Panc1 (cell line): ENCODE measurements at regions not wholly inside any gene's neighbourhood (a gene's known extent, or its start where the extent isn't known, plus 50 kb on each side); places are given as distances from the start of the nearest gene placed in this dataset.

ENCODE experiments used
- ATAC-seq: fragments of 200-7000 bp; cut with Tn5 transposase; 2 replicates; pipeline ENCODE4 v1.9.1; 2020; ENCODE audit warnings: mild to moderate bottlenecking, moderate library complexity
- BruUV-seq: library from RNA; stranded (reverse); fragments of 400-500 nt; replicated peaks from 2 replicates; lab custom pipeline; 2021; lab: Mats Ljungman, UMichigan
- CTCF ChIA-PET: fragments of 300-600 bp; sonication (Branson Sonifier 250); formaldehyde crosslinking; loops from one replicate; lab custom pipeline; 2022; ENCODE audit warnings: antibody characterized with exemption; lab: Charles Lee
- POLR2A ChIA-PET: fragments of 300-600 bp; sonication (Branson Sonifier 250); formaldehyde crosslinking; loops from one replicate; lab custom pipeline; 2022; ENCODE audit warnings: antibody characterized with exemption; lab: Charles Lee
- DNase-seq: peaks from one replicate; pipeline ENCODE4 v3.0.0-alpha.2; 2010; ENCODE audit warnings: low read depth, low spot score
- H3K27ac ChIP-seq: 2 replicates; pipeline ENCODE4 v1.5.1; 2011; ENCODE audit warnings: mild to moderate bottlenecking, low read length, inconsistent platforms
- H3K27me3 ChIP-seq: fragments of 200-500 bp; sonication (Bioruptor generic); 2 replicates; pipeline ENCODE4 v1.6.0; 2014; ENCODE audit warnings: low read length, inconsistent platforms; ENCODE audit not compliant: control insufficient read depth, insufficient read depth
- H3K36me3 ChIP-seq: fragments of 200-500 bp; sonication (Bioruptor generic); 2 replicates; pipeline ENCODE4 v1.5.1; 2014; ENCODE audit warnings: inconsistent platforms, mild to moderate bottlenecking, low read length, moderate library complexity; ENCODE audit not compliant: control insufficient read depth, insufficient read depth
- H3K4me1 ChIP-seq: 2 replicates; pipeline ENCODE4 v1.5.1; 2011; ENCODE audit warnings: inconsistent platforms, mild to moderate bottlenecking, low read length, moderate library complexity; ENCODE audit not compliant: control insufficient read depth, insufficient read depth
- H3K4me3 ChIP-seq, 2 experiments: 2 replicates each; pipeline ENCODE4 v1.5.1; 2011 to 2012; ENCODE audit warnings: low read depth in 2 of 2, low read length in 2 of 2, mild to moderate bottlenecking in 2 of 2, inconsistent platforms in 1 of 2, moderate library complexity in 1 of 2
- H3K9me3 ChIP-seq: fragments of 200-500 bp; sonication (Bioruptor generic); 2 replicates; pipeline ENCODE4 v1.5.1; 2014; ENCODE audit warnings: low read depth, mild to moderate bottlenecking, inconsistent platforms, low read length, moderate library complexity; ENCODE audit not compliant: control insufficient read depth, insufficient read depth
- POLR2AphosphoS5 ChIP-seq: IDR thresholded peaks from 2 replicates; pipeline ENCODE4 v1.6.1; 2012; ENCODE audit warnings: mild to moderate bottlenecking, low read depth, low read length, moderate library complexity
- SIN3A ChIP-seq: IDR thresholded peaks from 2 replicates; pipeline ENCODE4 v1.6.1; 2012; ENCODE audit warnings: low read depth, mild to moderate bottlenecking, low read length, moderate library complexity, borderline replicate concordance; ENCODE audit not compliant: insufficient read depth
- TCF7L2 ChIP-seq: IDR thresholded peaks from 2 replicates; pipeline ENCODE4 v1.6.1; 2011; ENCODE audit warnings: mild to moderate bottlenecking, low read depth, low read length, inconsistent platforms
- in situ Hi-C: cut with HindIII; loops from 2 replicates; pipeline ENCODE4 v1.10.0; 2016; ENCODE audit warnings: low sequenced_read_pairs, low pct_unique_long_range_greater_than_20kb
- intact Hi-C: fragments of 100-400 bp; cut with micrococcal nuclease; formaldehyde crosslinking; loops from one replicate; pipeline ENCODE4 v1.10.0; 2022; ENCODE audit not compliant: unreplicated experiment
- TF ChIP-seq, protein P1 (sequence below), 2 experiments: IDR thresholded peaks; 2 replicates each; pipeline ENCODE4 v1.6.1; 2011 to 2012; ENCODE audit warnings: low read depth in 2 of 2, control low read depth in 1 of 2, low read length in 1 of 2, mild to moderate bottlenecking in 1 of 2, moderate library complexity in 1 of 2; ENCODE audit not compliant: insufficient read depth in 1 of 2
- TF ChIP-seq, protein P2 (sequence below): fragments of 450-650 bp; IDR thresholded peaks from 2 replicates; pipeline ENCODE4 v1.5.1; 2017; ENCODE audit warnings: mild to moderate bottlenecking

DNA sequence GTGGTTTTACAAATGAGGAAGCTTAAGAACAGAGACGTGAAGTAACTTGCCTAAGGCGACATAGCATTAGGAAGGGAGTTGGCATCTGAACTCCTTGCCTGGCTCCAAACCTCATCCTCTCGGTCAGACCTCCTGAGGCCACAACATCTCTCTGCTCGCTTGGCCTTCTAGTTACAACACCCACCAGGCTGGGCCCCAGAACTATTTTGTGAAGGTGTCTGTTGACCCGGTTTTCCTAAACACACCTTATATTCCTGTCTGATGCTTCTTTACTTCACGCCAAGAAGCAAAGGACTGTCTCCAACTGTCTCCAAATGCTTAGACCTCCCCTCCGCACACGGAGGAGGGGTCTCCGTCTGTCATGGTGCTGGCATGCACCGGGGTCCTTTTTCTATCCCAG lies 326.6 kb downstream of the THBS2 start:
- no peaks in the 10 kb centered on the region for H3K4me1 ChIP-seq
- no peaks in the 10 kb centered on the region for H3K9me3 ChIP-seq
- ChIA-PET CTCF (no interaction called here), POLR2A (no interaction called here)
- no peak overlapping the region for H3K27ac ChIP-seq
- TF ChIP-seq POLR2AphosphoS5 = no peak
- no peak for TF ChIP-seq TCF7L2
- no peak for TF ChIP-seq SIN3A
- TF ChIP-seq, protein P1, sequence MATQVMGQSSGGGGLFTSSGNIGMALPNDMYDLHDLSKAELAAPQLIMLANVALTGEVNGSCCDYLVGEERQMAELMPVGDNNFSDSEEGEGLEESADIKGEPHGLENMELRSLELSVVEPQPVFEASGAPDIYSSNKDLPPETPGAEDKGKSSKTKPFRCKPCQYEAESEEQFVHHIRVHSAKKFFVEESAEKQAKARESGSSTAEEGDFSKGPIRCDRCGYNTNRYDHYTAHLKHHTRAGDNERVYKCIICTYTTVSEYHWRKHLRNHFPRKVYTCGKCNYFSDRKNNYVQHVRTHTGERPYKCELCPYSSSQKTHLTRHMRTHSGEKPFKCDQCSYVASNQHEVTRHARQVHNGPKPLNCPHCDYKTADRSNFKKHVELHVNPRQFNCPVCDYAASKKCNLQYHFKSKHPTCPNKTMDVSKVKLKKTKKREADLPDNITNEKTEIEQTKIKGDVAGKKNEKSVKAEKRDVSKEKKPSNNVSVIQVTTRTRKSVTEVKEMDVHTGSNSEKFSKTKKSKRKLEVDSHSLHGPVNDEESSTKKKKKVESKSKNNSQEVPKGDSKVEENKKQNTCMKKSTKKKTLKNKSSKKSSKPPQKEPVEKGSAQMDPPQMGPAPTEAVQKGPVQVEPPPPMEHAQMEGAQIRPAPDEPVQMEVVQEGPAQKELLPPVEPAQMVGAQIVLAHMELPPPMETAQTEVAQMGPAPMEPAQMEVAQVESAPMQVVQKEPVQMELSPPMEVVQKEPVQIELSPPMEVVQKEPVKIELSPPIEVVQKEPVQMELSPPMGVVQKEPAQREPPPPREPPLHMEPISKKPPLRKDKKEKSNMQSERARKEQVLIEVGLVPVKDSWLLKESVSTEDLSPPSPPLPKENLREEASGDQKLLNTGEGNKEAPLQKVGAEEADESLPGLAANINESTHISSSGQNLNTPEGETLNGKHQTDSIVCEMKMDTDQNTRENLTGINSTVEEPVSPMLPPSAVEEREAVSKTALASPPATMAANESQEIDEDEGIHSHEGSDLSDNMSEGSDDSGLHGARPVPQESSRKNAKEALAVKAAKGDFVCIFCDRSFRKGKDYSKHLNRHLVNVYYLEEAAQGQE (IDR thresholded peaks at IDR 0.05; ENCODE audit: insufficient read depth in 1 of 2, low read depth in 2 of 2, low read length in 1 of 2) = no peak
- TF ChIP-seq, protein P2, sequence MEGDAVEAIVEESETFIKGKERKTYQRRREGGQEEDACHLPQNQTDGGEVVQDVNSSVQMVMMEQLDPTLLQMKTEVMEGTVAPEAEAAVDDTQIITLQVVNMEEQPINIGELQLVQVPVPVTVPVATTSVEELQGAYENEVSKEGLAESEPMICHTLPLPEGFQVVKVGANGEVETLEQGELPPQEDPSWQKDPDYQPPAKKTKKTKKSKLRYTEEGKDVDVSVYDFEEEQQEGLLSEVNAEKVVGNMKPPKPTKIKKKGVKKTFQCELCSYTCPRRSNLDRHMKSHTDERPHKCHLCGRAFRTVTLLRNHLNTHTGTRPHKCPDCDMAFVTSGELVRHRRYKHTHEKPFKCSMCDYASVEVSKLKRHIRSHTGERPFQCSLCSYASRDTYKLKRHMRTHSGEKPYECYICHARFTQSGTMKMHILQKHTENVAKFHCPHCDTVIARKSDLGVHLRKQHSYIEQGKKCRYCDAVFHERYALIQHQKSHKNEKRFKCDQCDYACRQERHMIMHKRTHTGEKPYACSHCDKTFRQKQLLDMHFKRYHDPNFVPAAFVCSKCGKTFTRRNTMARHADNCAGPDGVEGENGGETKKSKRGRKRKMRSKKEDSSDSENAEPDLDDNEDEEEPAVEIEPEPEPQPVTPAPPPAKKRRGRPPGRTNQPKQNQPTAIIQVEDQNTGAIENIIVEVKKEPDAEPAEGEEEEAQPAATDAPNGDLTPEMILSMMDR = no peak
- no TSS peak for BruUV-seq
- in situ Hi-C loops = no loop called here
- H3K27me3 ChIP-seq = no peaks in the 10 kb centered on the region
- DNase-seq = no peak
- no peaks in the 10 kb centered on the region for H3K36me3 ChIP-seq
- ATAC-seq = no peak
- no peak overlapping the region for H3K4me3 ChIP-seq
- intact Hi-C loops = no loop called here

DNA sequence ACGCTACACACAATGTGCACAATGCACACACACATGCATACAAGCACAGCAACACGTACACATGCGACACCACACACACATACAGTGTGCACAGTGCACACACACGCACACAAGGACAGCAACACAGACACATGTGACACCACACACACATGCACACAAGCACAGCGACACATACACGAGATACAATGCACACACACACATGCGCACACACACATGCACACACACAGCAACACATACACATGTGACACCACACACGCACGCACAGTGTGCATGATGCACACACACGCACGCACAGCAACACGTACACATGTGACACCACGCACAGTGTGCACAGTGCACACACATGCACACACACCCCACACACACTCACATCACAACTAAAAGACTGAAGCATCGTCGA lies 327.3 kb downstream of the THBS2 start:
- no peak for ATAC-seq
- no peaks in the 10 kb centered on the region for H3K27me3 ChIP-seq
- H3K27ac ChIP-seq = no peak overlapping the region
- no peak overlapping the region for H3K4me3 ChIP-seq
- ChIA-PET CTCF (no interaction called here), POLR2A (no interaction called here)
- intact Hi-C loops (no loop called here), in situ Hi-C loops (no loop called here)
- BruUV-seq = no TSS peak
- TF ChIP-seq SIN3A (no peak), TCF7L2 (no peak), POLR2AphosphoS5 (no peak)
- TF ChIP-seq, protein P2 = no peak
- TF ChIP-seq, protein P1 (IDR thresholded peaks at IDR 0.05; ENCODE audit: insufficient read depth in 1 of 2, low read depth in 2 of 2, low read length in 1 of 2) = no peak
- DNase-seq = no peak
- H3K4me1 ChIP-seq = no peaks in the 10 kb centered on the region
- H3K36me3 ChIP-seq = no peaks in the 10 kb centered on the region
- no peaks in the 10 kb centered on the region for H3K9me3 ChIP-seq
